MM.1S (cell line): ENCODE measurements at regions not wholly inside any gene's neighbourhood (a gene's known extent, or its start where the extent isn't known, plus 50 kb on each side); places are given as distances from the start of the nearest gene placed in this dataset.

ENCODE experiments used
- DNase-seq: peaks from one replicate; pipeline ENCODE4 v3.0.0-alpha.2; 2015
- H2AFZ ChIP-seq: fragments of 300-600 bp; sonication (generic); 2 replicates; pipeline ENCODE4 v1.6.0; 2016; ENCODE audit warnings: antibody characterized with exemption, low read length
- H3F3A ChIP-seq: fragments of 300-600 bp; sonication (generic); 2 replicates; pipeline ENCODE4 v1.6.1; 2016; ENCODE audit warnings: mild to moderate bottlenecking, antibody characterized with exemption, low read length, moderate library complexity, mixed read lengths; ENCODE audit not compliant: insufficient read depth
- H3K27ac ChIP-seq: fragments of 300-600 bp; sonication (generic); 2 replicates; pipeline ENCODE4 v1.5.1; 2016; ENCODE audit warnings: mild to moderate bottlenecking, low read length
- H3K27me3 ChIP-seq: fragments of 300-600 bp; sonication (generic); replicated peaks from 2 replicates; pipeline ENCODE4 v1.6.0; 2016; ENCODE audit warnings: low read length; ENCODE audit not compliant: insufficient read depth
- H3K36me3 ChIP-seq: fragments of 300-600 bp; sonication (generic); replicated peaks from 2 replicates; pipeline ENCODE4 v1.6.1; 2016; ENCODE audit warnings: mild to moderate bottlenecking, low read length, mixed read lengths; ENCODE audit not compliant: insufficient read depth
- H3K4me1 ChIP-seq: fragments of 300-600 bp; sonication (generic); 2 replicates; pipeline ENCODE4 v1.6.1; 2016; ENCODE audit warnings: low read length, mixed read lengths
- H3K4me2 ChIP-seq: fragments of 300-600 bp; sonication (generic); 2 replicates; pipeline ENCODE4 v1.6.0; 2016; ENCODE audit warnings: low read depth, low read length
- H3K4me3 ChIP-seq: fragments of 300-600 bp; sonication (generic); 2 replicates; pipeline ENCODE4 v1.5.1; 2016; ENCODE audit warnings: low read length, mixed read lengths
- H3K79me2 ChIP-seq: fragments of 300-600 bp; sonication (generic); 2 replicates; pipeline ENCODE4 v1.6.1; 2016; ENCODE audit warnings: mixed run types, low read length, mixed read lengths
- H3K9ac ChIP-seq: fragments of 300-600 bp; sonication (generic); 2 replicates; pipeline ENCODE4 v1.6.1; 2016; ENCODE audit warnings: low read length, mixed read lengths
- H3K9me2 ChIP-seq: fragments of 300-600 bp; sonication (generic); replicated peaks from 2 replicates; pipeline ENCODE4 v1.6.1; 2016; ENCODE audit warnings: mild to moderate bottlenecking, low read length, mixed read lengths; ENCODE audit not compliant: insufficient read depth
- H3K9me3 ChIP-seq: fragments of 300-600 bp; sonication (generic); replicated peaks from 2 replicates; pipeline ENCODE4 v1.6.1; 2016; ENCODE audit warnings: mild to moderate bottlenecking, low read length, mixed read lengths; ENCODE audit not compliant: insufficient read depth
- H4K20me1 ChIP-seq: fragments of 300-600 bp; sonication (generic); 2 replicates; pipeline ENCODE4 v1.6.1; 2016; ENCODE audit warnings: mild to moderate bottlenecking, low read length, moderate library complexity, mixed read lengths; ENCODE audit not compliant: insufficient read depth
- EZH2 ChIP-seq: fragments of 300-600 bp; sonication (generic); optimal IDR thresholded peaks from 2 replicates; pipeline ENCODE3; 2017; ENCODE audit warnings: low read depth, mild to moderate bottlenecking, antibody characterized with exemption, low read length, mixed read lengths
- EZH2phosphoT487 ChIP-seq: fragments of 300-600 bp; sonication (generic); IDR thresholded peaks from 2 replicates; pipeline ENCODE4 v1.6.1; 2018; ENCODE audit warnings: antibody characterized with exemption, low read length
- TF ChIP-seq, protein P1 (sequence below): fragments of 300-600 bp; sonication (generic); IDR thresholded peaks from 2 replicates; pipeline ENCODE4 v1.5.1; 2016; ENCODE audit warnings: antibody characterized with exemption, low read length, mixed read lengths

DNA sequence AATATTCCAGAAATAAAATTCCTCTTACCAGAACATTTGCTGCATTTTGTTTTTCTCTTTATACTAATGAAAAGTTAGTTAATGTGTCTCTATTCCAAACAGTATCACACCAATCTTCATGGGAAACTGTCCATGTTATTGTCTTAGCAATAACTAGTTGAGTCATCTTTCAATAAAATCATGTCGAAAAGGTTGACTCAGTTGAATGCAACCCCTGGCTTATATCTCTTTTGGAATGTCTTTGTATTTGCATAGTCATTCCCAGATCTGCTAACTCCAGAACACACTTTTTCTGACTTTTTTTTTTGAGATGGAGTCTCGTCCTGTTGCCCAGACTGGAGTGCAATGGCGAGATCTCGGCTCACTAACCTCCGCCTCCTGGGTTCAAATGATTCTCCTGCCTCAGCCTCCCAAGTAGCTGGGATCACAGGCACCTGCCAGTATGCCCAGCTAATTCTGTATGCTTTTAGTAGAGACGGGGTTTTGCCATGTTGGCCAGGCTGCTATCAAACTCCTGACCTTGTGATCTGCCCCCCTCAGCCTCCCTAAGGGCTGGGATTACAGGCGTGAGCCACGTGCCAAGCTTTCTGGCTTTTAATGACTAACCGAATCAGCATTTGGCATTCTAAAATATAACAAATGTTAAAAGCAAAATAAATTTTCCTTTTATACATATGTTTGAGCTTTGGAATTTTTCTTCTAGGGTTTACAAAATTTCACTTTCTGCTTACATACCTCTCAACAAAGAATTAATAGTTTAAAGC lies 133.2 kb upstream of the GULP1 start:
- peaks cover 10% of the 10 kb centered on the region for H3K4me1 ChIP-seq
- no peak for DNase-seq
- no peaks in the 10 kb centered on the region for H3K9me3 ChIP-seq
- H3K27ac ChIP-seq, result no peak overlapping the region
- H3K4me3 ChIP-seq, result no peak overlapping the region
- H2AFZ ChIP-seq, result no peak overlapping the region
- no peaks in the 10 kb centered on the region for H3F3A ChIP-seq
- no peak overlapping the region for H3K4me2 ChIP-seq
- no peaks in the 10 kb centered on the region for H3K9me2 ChIP-seq
- H3K27me3 ChIP-seq, result no peaks in the 10 kb centered on the region
- no peaks in the 10 kb centered on the region for H4K20me1 ChIP-seq
- no peaks in the 10 kb centered on the region for H3K36me3 ChIP-seq
- no peak overlapping the region for H3K9ac ChIP-seq
- TF ChIP-seq EZH2phosphoT487 (no peak), EZH2 (no peak)
- TF ChIP-seq, protein P1, sequence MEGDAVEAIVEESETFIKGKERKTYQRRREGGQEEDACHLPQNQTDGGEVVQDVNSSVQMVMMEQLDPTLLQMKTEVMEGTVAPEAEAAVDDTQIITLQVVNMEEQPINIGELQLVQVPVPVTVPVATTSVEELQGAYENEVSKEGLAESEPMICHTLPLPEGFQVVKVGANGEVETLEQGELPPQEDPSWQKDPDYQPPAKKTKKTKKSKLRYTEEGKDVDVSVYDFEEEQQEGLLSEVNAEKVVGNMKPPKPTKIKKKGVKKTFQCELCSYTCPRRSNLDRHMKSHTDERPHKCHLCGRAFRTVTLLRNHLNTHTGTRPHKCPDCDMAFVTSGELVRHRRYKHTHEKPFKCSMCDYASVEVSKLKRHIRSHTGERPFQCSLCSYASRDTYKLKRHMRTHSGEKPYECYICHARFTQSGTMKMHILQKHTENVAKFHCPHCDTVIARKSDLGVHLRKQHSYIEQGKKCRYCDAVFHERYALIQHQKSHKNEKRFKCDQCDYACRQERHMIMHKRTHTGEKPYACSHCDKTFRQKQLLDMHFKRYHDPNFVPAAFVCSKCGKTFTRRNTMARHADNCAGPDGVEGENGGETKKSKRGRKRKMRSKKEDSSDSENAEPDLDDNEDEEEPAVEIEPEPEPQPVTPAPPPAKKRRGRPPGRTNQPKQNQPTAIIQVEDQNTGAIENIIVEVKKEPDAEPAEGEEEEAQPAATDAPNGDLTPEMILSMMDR, result no peak
- H3K79me2 ChIP-seq, result no peaks in the 10 kb centered on the region

DNA sequence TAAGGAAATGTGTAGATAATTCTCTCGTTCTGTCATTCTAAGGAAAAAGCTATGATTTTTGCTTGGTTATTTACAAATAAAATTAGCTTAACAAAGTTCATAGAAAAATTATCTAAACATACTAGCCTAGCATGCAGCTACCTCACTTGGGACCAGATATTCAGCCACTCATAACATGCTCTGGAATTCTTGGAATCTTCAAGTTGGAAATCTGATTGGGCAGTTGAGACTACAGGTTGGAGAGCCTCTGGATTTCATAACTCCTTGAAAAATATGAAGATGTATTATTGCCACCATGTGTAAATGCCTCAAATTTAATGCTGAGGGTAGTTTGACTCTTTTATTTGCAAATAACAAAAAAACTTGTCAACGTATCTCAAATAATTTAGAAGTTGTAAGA lies 132.2 kb upstream of the GULP1 start:
- no peaks in the 10 kb centered on the region for H3K27me3 ChIP-seq
- H3K36me3 ChIP-seq, result no peaks in the 10 kb centered on the region
- H3K9ac ChIP-seq, result no peak overlapping the region
- H3K9me3 ChIP-seq, result no peaks in the 10 kb centered on the region
- H3K79me2 ChIP-seq, result no peaks in the 10 kb centered on the region
- no peak for DNase-seq
- H3K4me2 ChIP-seq, result no peak overlapping the region
- no peaks in the 10 kb centered on the region for H3F3A ChIP-seq
- H2AFZ ChIP-seq, result no peak overlapping the region
- TF ChIP-seq EZH2phosphoT487 (no peak), EZH2 (no peak)
- TF ChIP-seq, protein P1, result no peak
- H4K20me1 ChIP-seq, result no peaks in the 10 kb centered on the region
- peaks cover 11% of the 10 kb centered on the region for H3K4me1 ChIP-seq
- H3K9me2 ChIP-seq, result no peaks in the 10 kb centered on the region
- no peak overlapping the region for H3K27ac ChIP-seq
- H3K4me3 ChIP-seq, result no peak overlapping the region

DNA sequence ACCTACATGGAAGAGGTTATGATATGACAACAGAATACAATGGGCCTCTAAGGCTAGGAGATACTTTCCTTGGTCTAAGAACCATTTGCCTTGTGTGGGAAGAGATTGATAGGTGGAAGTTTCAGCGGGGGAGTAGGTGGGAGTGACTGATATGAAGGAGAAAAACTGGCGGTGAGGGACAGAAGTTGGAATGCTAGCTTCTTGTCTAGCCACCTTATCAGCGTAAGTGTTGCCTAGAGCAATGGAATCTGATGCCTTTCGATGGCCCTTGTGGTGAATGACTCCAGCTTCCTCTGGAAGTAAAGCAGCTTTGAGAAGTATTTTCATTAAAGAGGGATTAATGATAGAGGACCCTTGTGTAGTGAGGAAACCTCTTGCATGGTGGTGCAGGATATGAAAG lies 121.3 kb upstream of the GULP1 start:
- Histone ChIP-seq H2AFZ (no peak overlapping the region), H3K27ac (no peak overlapping the region), H3K36me3 (no peaks in the 10 kb centered on the region), H3K4me3 (no peak overlapping the region), H3K4me2 (no peak overlapping the region), H3K9me2 (no peaks in the 10 kb centered on the region), H3K27me3 (no peaks in the 10 kb centered on the region), H3F3A (no peaks in the 10 kb centered on the region), H3K9me3 (no peaks in the 10 kb centered on the region), H3K4me1 (no peaks in the 10 kb centered on the region), H4K20me1 (no peaks in the 10 kb centered on the region), H3K9ac (no peak overlapping the region), H3K79me2 (no peaks in the 10 kb centered on the region)
- no peak for TF ChIP-seq EZH2phosphoT487
- TF ChIP-seq, protein P1, result no peak
- no peak for TF ChIP-seq EZH2
- DNase-seq, result no peak
